ENCODE measurements at regions not wholly inside any gene's neighbourhood (a gene's known extent, or its start where the extent isn't known, plus 50 kb on each side); places are given as distances from the start of the nearest gene placed in this dataset.

DNA sequence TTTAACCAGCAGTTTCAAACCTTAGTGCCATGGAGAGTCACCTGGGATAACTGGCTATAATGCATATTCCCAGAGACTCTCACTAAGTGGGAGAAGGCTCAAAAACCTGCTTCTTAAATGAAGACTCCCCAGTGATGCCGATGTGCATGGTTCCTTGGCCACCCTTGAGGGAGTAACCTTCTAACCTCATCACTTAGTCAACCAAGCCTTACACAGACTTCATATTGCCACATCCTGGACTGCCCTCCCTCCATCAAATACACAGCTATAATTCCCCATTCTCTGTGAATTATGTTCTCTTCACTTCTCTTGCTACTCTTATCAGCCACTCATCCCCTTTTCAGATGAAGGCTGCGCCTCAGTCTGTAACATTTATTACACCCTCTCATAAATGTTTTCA lies 462.9 kb upstream of the RGPD4 start:
- TF ChIP-seq, protein P1, sequence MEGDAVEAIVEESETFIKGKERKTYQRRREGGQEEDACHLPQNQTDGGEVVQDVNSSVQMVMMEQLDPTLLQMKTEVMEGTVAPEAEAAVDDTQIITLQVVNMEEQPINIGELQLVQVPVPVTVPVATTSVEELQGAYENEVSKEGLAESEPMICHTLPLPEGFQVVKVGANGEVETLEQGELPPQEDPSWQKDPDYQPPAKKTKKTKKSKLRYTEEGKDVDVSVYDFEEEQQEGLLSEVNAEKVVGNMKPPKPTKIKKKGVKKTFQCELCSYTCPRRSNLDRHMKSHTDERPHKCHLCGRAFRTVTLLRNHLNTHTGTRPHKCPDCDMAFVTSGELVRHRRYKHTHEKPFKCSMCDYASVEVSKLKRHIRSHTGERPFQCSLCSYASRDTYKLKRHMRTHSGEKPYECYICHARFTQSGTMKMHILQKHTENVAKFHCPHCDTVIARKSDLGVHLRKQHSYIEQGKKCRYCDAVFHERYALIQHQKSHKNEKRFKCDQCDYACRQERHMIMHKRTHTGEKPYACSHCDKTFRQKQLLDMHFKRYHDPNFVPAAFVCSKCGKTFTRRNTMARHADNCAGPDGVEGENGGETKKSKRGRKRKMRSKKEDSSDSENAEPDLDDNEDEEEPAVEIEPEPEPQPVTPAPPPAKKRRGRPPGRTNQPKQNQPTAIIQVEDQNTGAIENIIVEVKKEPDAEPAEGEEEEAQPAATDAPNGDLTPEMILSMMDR (IDR thresholded peaks at IDR 0.05; ENCODE audit: low read depth, low read length, poor library complexity, severe bottlenecking) = no peak
- no peak for TF ChIP-seq EZH2phosphoT487 (IDR thresholded peaks at IDR 0.05; ENCODE audit: borderline replicate concordance, low read length)
